HG02938 (cell line): ENCODE measurements at regions not wholly inside any gene's neighbourhood (a gene's known extent, or its start where the extent isn't known, plus 50 kb on each side); places are given as distances from the start of the nearest gene placed in this dataset.

Source experiments
- ATAC-seq: cut with Tn5 transposase; IDR thresholded peaks from one replicate; pipeline ENCODE4 v1.9.1; 2021; ENCODE audit warnings: mild to moderate bottlenecking, moderate library complexity; ENCODE audit not compliant: unreplicated experiment

DNA sequence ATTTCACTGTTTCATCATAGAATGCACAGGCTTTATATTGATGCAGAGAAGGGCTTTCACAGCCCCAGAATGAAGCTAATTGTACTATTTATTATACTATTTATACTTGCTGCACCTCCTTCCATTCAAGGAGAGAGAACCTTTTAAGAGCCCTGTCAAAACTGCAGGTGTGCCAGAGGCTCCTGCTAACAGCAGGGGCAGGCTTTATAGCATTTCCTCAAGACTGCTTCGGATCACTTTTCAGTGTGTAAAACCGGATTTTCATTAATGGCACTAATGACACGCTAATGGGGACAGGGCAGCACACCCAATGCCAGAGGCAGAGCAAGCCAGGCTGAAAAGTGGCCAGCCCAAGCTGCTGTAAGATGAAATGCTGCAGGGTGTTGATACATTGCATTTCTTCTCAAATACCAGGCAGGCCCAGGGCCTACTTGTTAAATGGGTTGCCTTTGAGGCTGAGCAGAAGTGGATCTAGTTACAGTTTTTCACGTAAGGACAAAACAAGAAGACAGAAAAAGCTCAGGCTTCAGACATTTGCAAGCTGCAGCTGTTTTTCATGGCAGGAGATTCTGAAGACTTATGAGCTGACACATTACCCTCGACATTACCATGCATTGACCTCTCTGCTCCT lies 487.7 kb upstream of the BTBD3 start:
- no peak for ATAC-seq

DNA sequence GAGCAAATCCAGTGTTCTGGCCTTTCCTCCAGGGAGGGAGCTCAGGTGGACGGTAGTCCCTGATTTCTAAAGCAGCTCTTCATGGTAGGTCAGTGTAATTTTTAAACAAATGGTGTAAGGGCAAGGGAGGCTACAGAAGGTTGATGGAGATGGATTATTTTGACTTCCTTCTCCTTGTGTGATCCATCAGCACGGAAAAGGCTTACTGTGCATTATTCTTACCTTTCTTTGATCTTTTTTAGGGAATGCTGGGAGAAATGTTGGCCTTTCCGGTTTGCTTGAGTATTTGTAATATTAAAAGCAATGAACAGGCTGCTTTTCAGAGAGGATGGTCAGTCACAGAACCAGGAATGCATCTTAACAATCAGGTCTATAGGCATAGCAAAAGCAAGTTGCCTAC lies 487.0 kb upstream of the BTBD3 start:
- no peak for ATAC-seq

- no peak for ATAC-seq
These were observed 486.1 kb upstream of the BTBD3 start for GRCh38 chr20:11431621-11432020.

DNA sequence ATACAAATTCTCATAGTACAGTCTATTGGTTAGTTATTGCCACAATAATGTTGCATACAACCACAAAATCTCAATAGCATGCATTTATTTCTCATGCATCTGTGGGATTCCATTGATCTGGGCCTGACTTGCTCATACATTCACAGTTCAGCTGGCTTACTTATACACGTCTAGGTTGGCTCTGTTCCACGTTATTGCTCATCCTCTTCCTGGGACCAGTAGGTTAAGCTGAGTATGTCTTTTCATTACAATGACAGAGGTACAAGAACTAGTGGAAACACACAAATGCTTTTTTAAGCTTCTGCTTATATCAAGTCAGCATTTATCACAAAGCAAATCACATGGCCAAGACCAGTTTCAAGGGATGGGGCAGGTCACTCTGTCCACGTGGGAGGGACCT lies 485.3 kb upstream of the BTBD3 start:
- ATAC-seq = no peak

DNA sequence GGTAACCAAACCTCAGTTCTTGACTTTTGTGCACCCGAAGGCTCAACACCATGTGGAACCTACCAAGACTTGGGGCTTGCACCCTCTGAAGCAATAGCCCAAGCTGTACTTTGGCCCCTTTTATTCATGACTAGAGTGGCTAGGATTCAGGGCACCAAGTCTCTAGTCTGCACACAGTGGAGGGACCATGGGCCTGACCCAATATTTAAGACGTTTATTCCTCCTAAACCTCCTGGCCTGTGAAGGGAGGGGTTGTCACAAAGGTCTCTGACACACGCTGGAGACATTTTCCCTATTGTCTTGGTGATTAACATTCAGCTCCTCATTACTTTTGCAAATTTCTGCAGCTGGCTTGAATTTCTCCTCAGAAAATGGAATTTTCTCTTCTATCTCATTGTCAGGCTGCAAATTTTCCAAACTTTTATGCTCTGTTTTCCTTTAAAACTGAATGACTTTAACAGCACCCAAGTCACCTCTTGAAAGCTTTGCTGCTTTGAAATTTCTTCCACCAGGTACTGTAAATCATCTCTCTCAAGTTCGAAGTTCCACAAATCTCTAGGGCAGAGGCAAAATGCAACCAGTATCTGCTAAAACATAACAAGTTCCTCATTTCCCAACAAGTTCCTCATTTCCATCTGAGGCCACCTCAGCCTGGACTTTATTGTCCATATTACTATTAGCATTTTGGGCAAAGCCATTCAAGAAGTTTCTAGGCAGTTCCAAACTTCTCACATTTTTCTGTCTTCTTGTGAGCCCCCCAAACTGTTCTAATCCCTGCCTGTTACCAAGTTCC lies 481.4 kb upstream of the BTBD3 start:
- no peak for ATAC-seq

- no peak for ATAC-seq
These were observed 480.6 kb upstream of the BTBD3 start for GRCh38 chr20:11437090-11437489.

GRCh38 chr20:11437611-11438380 lies 479.9 kb upstream of the BTBD3 start:
- no peak for ATAC-seq

GRCh38 chr20:11438412-11438811 lies 479.3 kb upstream of the BTBD3 start:
- no peak for ATAC-seq

- no peak for ATAC-seq
These were observed 474.1 kb upstream of the BTBD3 start for GRCh38 chr20:11443382-11444119.

DNA sequence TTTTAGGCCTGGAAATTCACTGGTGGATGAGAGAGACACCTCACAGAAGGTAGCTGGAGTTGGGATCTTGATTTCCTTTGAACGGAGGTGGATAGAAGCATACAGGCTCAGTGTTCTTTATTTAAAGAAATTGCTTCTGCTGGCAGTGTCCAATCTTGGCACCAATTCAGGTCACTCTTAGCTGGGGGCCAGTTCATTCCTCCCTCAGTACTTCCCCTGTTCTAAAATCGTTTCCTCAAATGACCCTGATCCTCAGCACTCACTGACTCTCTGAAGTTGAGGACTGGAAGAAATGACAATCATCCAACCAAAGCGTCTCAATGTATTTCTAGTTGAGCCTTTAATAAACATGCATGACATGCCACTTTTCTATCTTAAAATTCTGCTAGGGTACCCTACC lies 472.5 kb upstream of the BTBD3 start:
- no peak for ATAC-seq

GRCh38 chr20:11445891-11446290 lies 471.8 kb upstream of the BTBD3 start:
- no peak for ATAC-seq

GRCh38 chr20:11447371-11448100 lies 470.2 kb upstream of the BTBD3 start:
- no peak for ATAC-seq

GRCh38 chr20:11448554-11448953 lies 469.1 kb upstream of the BTBD3 start:
- ATAC-seq = no peak

DNA sequence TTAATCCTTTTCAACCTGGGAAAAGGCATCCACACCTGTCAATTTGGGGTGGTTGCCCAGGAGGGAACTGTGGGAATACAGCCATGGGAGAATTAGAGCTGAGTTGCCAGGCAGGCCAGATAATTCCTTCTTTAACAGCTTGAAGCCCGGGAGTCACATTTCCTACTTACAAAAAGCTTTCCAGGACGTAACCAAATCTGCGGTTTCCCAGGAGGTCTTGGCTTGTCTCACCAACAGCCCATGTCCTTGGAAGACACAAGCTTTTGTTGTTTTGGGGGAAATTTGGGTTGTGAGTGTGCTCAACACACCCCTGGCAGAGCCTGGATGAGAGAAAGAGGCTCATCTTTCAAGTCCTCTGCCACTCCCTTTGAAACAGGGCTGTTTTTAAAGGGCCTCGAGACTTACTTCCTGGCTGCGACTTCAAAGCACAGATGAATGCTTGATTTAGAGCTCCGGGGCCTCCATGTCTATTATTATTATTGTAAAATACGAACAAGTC lies 465.9 kb upstream of the BTBD3 start:
- no peak for ATAC-seq

- no peak for ATAC-seq
These were observed 465.4 kb upstream of the BTBD3 start for GRCh38 chr20:11452326-11452725.

DNA sequence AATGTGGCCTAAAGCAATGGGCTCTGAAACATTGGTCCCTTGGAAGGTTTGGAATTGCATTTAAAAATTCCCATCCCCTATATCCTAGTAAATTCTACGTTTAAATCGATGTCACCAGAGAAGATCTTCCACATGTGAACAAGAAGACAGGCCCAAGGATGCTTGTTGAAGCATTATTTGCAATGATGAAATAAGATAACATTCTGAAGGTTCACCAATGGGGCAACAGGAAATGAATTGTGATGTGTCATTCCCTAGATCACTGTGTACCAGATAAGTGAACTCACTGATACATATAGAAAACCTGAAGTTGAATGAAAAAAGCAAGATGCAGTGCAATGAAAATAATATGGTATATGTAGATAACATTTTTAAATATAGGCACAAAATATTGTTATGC lies 464.3 kb upstream of the BTBD3 start:
- ATAC-seq = no peak

GRCh38 chr20:11454966-11455799 lies 462.5 kb upstream of the BTBD3 start:
- no peak for ATAC-seq

- no peak for ATAC-seq
These were observed 460.2 kb upstream of the BTBD3 start for GRCh38 chr20:11457488-11457887.

DNA sequence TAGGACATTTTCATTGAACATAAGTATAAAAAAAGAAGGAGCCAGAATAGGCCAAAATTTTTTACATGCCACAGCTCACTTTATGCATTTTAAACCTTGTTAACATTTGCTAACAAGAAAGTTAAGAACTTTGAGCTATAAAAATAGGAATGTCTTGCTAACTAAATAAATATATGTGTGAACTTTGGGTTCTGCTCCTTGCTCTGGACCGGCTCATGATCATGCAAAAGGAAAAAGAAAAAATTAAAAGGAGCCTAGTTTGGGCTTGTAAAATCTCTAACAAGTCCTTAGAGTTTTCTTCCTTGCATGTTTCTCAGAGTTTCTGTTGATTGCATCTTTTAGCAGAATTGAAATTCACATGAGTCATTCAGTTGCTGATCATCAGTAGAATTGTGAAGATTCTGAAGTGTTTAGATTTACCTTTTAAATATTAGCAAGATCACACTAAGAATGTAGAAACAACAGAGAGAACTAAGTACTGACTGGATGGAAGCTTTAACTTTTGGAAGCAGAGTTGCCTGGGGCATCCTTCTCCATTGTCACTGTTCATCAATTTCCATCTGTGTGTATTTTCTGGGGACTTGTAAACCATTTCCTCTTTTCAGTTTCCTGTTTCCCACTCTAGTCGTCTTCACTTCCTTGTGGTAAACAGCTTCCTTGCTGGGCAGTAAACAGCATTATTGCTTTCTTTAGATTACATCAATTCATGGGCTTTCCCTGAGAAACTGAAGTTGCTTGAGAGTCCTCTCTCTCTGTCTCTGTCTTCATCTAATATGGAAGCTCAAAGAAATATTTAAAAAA lies 458.4 kb upstream of the BTBD3 start:
- no peak for ATAC-seq
